ENCODE measurements at regions not wholly inside any gene's neighbourhood (a gene's known extent, or its start where the extent isn't known, plus 50 kb on each side); places are given as distances from the start of the nearest gene placed in this dataset.

GRCh38 chr18:53937037-53937436 lies 287.4 kb downstream of the MBD2 start:
- intact Hi-C loops (cut with DNase I; ENCODE audit: low total_unique reads) = no loop called here
- H3K9me3 ChIP-seq = peaks cover 0 to 4% (median 0%) of the 10 kb centered on the region in 8 donors
- no peaks in the 10 kb centered on the region for H3K27me3 ChIP-seq (replicated peaks in 1 of 7)
- H3K27ac ChIP-seq = no peak overlapping the region
- H3K4me1 ChIP-seq = no peaks in the 10 kb centered on the region
- H3K4me3 ChIP-seq = no peak overlapping the region
- DNase-seq = no peak
- H3K36me3 ChIP-seq = no peaks in the 10 kb centered on the region
- TF ChIP-seq POLR2AphosphoS5 (IDR thresholded peaks at IDR 0.05) = no peak
- no peak for TF ChIP-seq CTCF (IDR thresholded peaks at IDR 0.05 in 8 of 11, conservative IDR thresholded peaks at IDR 0.05 in 3 of 11)
- TF ChIP-seq POLR2A (IDR thresholded peaks at IDR 0.05) = no peak
- WGBS, 5 donors = 37 to 50% (median 41%) methylated on average over 3 of the region's 3 CpGs

- WGBS, 5 donors = 32 to 64% (median 45%) methylated on average over 2 of the region's 2 CpGs
- TF ChIP-seq POLR2AphosphoS5 (IDR thresholded peaks at IDR 0.05) = no peak
- Histone ChIP-seq H3K27me3 (replicated peaks in 1 of 7) (no peaks in the 10 kb centered on the region), H3K4me1 (no peaks in the 10 kb centered on the region), H3K27ac (no peak overlapping the region), H3K4me3 (no peak overlapping the region), H3K9me3 (no peaks in the 10 kb centered on the region), H3K36me3 (no peaks in the 10 kb centered on the region)
- DNase-seq = no peak
- intact Hi-C loops (cut with DNase I; ENCODE audit: low total_unique reads) = no loop called here
Measured at GRCh38 chr18:53935803-53936202, 288.7 kb downstream of the MBD2 start.

GRCh38 chr18:53935399-53935798 lies 289.1 kb downstream of the MBD2 start:
- no peak for TF ChIP-seq CTCF (IDR thresholded peaks at IDR 0.05 in 8 of 11, conservative IDR thresholded peaks at IDR 0.05 in 3 of 11)
- TF ChIP-seq POLR2AphosphoS5 (IDR thresholded peaks at IDR 0.05) = no peak
- no peak for TF ChIP-seq POLR2A (IDR thresholded peaks at IDR 0.05)
- intact Hi-C loops (cut with DNase I; ENCODE audit: low total_unique reads) = no loop called here
- Histone ChIP-seq H3K27ac (no peak overlapping the region), H3K4me3 (no peak overlapping the region), H3K36me3 (no peaks in the 10 kb centered on the region), H3K4me1 (no peaks in the 10 kb centered on the region), H3K9me3 (no peaks in the 10 kb centered on the region), H3K27me3 (replicated peaks in 1 of 7) (no peaks in the 10 kb centered on the region)
- DNase-seq = no peak
- 58 to 91% (median 74%) methylated on average over 2 of the region's 2 CpGs for WGBS, 5 donors

- Histone ChIP-seq H3K36me3 (no peaks in the 10 kb centered on the region), H3K9me3 (no peaks in the 10 kb centered on the region), H3K4me1 (no peaks in the 10 kb centered on the region), H3K4me3 (no peak overlapping the region), H3K27me3 (replicated peaks in 1 of 7) (no peaks in the 10 kb centered on the region), H3K27ac (no peak overlapping the region)
- no peak for TF ChIP-seq CTCF (IDR thresholded peaks at IDR 0.05 in 8 of 11, conservative IDR thresholded peaks at IDR 0.05 in 3 of 11)
- TF ChIP-seq POLR2AphosphoS5 (IDR thresholded peaks at IDR 0.05) = no peak
- no peak for TF ChIP-seq POLR2A (IDR thresholded peaks at IDR 0.05)
- 83 to 94% (median 90%) methylated on average over 25 of the region's 25 CpGs for WGBS, 5 donors
- no peak for DNase-seq
- intact Hi-C loops (cut with DNase I; ENCODE audit: low total_unique reads) = no loop called here
Measured at GRCh38 chr18:53920312-53921075, 304.0 kb downstream of the MBD2 start.

Measured in spleen (tissue), 11 donors.